GM12874 (cell line): ENCODE measurements at regions not wholly inside any gene's neighbourhood (a gene's known extent, or its start where the extent isn't known, plus 50 kb on each side); places are given as distances from the start of the nearest gene placed in this dataset.

ENCODE experiments used
- TF ChIP-seq, protein P1 (sequence below): IDR thresholded peaks from 2 replicates; pipeline ENCODE4 v1.5.1; 2011; ENCODE audit warnings: low read depth, mild to moderate bottlenecking, control low read depth, low read length, moderate library complexity; ENCODE audit not compliant: insufficient read depth

GRCh38 chr6:25058441-25058840 lies 122.7 kb upstream of the RIPOR2 start:
- TF ChIP-seq, protein P1, sequence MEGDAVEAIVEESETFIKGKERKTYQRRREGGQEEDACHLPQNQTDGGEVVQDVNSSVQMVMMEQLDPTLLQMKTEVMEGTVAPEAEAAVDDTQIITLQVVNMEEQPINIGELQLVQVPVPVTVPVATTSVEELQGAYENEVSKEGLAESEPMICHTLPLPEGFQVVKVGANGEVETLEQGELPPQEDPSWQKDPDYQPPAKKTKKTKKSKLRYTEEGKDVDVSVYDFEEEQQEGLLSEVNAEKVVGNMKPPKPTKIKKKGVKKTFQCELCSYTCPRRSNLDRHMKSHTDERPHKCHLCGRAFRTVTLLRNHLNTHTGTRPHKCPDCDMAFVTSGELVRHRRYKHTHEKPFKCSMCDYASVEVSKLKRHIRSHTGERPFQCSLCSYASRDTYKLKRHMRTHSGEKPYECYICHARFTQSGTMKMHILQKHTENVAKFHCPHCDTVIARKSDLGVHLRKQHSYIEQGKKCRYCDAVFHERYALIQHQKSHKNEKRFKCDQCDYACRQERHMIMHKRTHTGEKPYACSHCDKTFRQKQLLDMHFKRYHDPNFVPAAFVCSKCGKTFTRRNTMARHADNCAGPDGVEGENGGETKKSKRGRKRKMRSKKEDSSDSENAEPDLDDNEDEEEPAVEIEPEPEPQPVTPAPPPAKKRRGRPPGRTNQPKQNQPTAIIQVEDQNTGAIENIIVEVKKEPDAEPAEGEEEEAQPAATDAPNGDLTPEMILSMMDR = no peak

DNA sequence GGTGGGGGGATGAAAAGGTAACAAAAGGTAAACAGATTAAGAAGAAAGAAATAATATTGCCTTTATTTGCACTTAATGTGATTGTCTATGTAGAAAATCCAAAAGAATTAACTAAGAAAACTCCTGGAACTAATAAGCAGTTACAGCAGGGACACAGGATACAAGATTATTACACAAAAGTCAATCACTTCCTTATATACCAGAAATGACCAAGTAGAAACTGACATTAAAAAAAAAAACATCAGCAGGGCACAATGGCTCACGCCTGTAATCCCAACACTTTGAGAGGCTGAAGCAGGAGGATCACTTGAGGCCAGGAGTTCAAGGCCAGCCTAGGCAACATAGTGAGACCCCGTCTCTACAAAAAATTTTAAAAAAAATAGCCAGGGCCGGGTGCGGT lies 123.2 kb upstream of the RIPOR2 start:
- TF ChIP-seq, protein P1 = no peak

GRCh38 chr6:25060522-25060921 lies 124.8 kb upstream of the RIPOR2 start:
- TF ChIP-seq, protein P1 = no peak

- TF ChIP-seq, protein P1 = no peak
These were observed 125.7 kb upstream of the RIPOR2 start for GRCh38 chr6:25061289-25061936.

- TF ChIP-seq, protein P1 = no peak
These were observed 126.5 kb upstream of the RIPOR2 start for GRCh38 chr6:25062070-25062811.

DNA sequence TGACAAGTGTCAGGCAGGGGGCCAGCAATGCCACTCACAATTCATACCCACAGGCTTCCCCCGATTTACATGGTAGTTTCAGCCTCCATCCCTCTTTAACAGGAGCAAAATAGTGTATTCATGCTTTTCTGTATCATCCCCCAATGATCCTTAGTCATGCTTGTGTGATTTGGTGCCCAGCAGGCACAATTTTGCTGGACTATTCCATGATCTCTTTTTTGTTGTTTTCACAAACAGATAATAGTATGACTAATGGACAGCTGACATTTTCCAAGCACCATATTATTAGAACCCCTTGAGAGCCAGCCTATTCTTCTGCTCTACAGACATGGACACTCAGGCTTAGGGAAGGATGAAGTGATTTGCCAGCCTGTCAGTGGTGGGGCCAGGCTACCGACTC lies 128.2 kb upstream of the RIPOR2 start:
- TF ChIP-seq, protein P1 = no peak

GRCh38 chr6:25065666-25066065 lies 129.9 kb upstream of the RIPOR2 start:
- TF ChIP-seq, protein P1 = no peak
